HUDEP-2 (cell line): ENCODE measurements at regions not wholly inside any gene's neighbourhood (a gene's known extent, or its start where the extent isn't known, plus 50 kb on each side); places are given as distances from the start of the nearest gene placed in this dataset.

ENCODE experiments used
- DNase-seq, 76 experiments: peaks; one replicate each; lab custom pipeline; 2025; ENCODE audit not compliant: unreplicated experiment in 76 of 76; lab: John Stamatoyannopoulos, UW

DNA sequence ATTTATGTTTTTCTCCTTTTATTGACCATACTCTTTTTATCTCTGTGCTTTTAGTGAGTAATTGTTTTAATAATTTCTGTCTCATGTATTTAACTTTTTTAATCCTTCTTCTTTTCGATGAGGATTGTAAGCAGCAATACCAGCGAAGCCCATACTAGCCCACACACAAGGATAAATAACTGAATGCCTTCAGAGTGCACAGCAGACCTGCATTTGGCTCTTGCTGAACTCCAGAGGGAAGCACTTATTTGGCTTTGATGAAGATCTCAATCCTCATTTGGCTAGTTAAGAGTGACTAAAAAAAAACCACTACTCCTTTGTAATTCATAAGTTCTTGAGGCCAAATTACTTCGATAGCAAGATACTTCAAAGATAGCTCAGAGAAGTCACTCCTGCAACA, 293.3 kb downstream of the METTL15 start:
- no peak for DNase-seq

DNA sequence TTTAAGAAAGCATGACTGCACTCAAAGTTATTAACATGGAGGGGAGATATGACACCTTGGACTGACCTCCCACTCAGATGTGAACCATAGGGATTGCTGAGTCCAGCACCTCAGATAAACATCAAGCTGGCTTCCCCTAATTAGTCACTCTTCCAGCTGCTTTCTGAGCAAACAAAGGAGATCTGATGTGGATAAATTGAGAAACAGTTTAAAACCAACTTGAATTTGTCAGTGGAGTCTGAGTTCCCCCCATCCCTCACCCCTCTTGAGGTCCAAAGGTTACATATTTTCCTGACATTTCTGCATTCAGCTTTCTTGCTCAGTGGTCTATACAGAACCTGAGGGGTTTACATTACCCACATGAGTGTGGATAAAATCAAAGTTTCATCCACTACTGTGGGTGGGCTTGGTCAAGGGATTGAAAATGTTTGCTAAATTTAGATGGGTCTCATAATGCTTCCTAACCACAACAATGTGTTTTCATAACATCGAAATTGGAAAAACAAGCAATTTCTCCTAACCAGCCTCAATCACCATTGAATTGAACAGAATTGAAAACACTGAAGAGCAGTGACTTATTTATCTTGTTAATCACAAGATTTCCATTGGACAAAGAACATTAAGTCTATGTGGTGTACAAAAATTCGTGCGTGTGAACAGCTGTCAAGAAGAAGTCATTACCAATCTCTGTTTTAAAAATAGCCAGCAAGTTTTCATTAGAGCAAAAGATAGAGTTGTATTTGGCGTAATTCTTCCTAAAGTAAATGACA, 292.3 kb downstream of the METTL15 start:
- DNase-seq = no peak

DNA sequence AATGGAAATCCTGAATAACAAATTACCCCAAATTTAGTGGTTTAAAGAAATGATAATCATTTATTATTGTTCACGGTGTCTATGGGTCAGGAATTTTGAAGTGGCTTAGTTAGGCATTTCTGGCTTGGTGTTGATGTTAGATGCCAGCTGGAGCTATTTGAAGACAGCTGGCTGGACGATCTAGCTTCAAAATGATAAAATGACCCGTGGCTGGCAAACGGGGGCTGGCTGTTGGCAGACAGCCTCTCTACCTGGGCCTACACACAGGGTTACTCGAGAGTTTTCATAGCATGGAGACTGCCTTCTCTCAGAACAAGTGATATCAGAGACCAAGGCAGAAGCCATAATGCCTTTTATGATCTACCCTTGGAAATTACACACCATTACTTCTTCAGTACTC, 285.2 kb downstream of the METTL15 start:
- DNase-seq = no peak

- no peak for DNase-seq
Observed at GRCh38 chr11:28384418-28384817, 276.2 kb downstream of the METTL15 start.

GRCh38 chr11:28383456-28383855, 275.3 kb downstream of the METTL15 start:
- no peak for DNase-seq
